ENCODE measurements at regions not wholly inside any gene's neighbourhood (a gene's known extent, or its start where the extent isn't known, plus 50 kb on each side); places are given as distances from the start of the nearest gene placed in this dataset.

DNA sequence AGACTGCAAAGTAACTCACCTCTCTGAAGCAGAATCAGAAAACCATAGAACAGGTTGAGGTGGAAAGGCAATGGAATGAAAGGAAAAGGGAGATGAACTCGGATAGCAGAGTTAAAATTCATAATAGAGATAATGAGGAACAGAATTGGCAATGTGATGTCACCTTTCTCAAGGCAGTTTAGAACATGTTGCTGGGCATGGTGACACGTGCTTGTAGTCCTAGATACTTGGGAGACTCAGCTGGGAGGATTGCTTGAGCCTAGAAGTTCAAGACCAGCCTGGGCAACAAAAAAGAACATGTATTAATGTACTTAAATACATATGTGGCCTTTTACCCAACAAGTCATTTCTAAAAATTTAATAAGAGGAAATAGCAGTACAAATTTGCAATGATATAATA, 81.6 kb upstream of the MIER3 start:
- Histone ChIP-seq H3K27ac (no peak overlapping the region), H3K9me3 (no peaks in the 10 kb centered on the region), H3K36me3 (no peaks in the 10 kb centered on the region), H3K4me3 (no peak overlapping the region), H3K27me3 (no peaks in the 10 kb centered on the region), H3K4me1 (no peaks in the 10 kb centered on the region)
- TF ChIP-seq POLR2AphosphoS5 (IDR thresholded peaks at IDR 0.05; ENCODE audit: insufficient read depth in 1 of 2, low read depth in 1 of 2) (no peak), POLR2A (IDR thresholded peaks at IDR 0.05) (no peak)
- TF ChIP-seq, protein P1, sequence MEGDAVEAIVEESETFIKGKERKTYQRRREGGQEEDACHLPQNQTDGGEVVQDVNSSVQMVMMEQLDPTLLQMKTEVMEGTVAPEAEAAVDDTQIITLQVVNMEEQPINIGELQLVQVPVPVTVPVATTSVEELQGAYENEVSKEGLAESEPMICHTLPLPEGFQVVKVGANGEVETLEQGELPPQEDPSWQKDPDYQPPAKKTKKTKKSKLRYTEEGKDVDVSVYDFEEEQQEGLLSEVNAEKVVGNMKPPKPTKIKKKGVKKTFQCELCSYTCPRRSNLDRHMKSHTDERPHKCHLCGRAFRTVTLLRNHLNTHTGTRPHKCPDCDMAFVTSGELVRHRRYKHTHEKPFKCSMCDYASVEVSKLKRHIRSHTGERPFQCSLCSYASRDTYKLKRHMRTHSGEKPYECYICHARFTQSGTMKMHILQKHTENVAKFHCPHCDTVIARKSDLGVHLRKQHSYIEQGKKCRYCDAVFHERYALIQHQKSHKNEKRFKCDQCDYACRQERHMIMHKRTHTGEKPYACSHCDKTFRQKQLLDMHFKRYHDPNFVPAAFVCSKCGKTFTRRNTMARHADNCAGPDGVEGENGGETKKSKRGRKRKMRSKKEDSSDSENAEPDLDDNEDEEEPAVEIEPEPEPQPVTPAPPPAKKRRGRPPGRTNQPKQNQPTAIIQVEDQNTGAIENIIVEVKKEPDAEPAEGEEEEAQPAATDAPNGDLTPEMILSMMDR (IDR thresholded peaks at IDR 0.05) = no peak
- DNase-seq (ENCODE audit: extremely low spot score in 2 of 2) = no peak
- intact Hi-C loops (cut with DNase I) = no loop called here

DNA sequence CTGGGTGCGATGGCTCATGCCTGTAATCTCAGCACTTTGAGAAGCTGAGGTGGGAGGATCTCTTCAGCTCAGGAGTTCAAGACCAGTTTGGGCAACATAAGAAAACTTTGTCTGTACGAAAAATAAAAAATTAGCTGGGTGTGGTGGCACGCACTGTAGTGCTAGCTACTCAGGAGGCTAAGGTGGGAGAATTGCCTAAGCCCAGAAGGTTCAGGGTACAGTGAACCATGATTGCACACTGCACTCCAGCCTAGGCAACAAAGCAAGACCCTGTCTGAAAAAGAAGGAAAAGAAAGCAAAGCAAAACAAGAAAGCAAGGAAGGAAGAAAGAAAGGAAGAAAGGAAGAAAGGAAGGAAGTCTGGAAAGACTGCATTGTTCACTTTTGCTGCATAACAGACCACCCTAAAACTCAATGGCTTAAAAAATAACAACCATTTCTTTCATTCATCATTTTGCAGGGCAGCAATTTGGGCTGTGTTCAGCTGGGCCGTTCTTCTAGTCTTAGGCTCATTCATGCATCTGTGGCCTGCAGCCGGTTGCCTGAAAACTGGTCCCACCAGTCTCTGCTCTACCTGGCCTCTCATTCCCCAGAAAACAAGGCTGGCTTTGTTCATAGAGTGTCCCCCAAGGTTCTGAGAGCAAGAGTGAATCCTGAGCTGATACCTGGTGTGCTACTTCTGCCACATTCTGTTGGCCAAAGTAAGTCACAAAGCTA, 82.4 kb upstream of the MIER3 start:
- no peak for DNase-seq (ENCODE audit: extremely low spot score in 2 of 2)
- H3K27me3 ChIP-seq = no peaks in the 10 kb centered on the region
- intact Hi-C loops (cut with DNase I) = no loop called here
- H3K4me1 ChIP-seq = no peaks in the 10 kb centered on the region
- H3K9me3 ChIP-seq = no peaks in the 10 kb centered on the region
- H3K27ac ChIP-seq = no peak overlapping the region
- no peak overlapping the region for H3K4me3 ChIP-seq
- TF ChIP-seq, protein P1 (IDR thresholded peaks at IDR 0.05) = no peak
- TF ChIP-seq POLR2AphosphoS5 (IDR thresholded peaks at IDR 0.05; ENCODE audit: insufficient read depth in 1 of 2, low read depth in 1 of 2) (no peak), POLR2A (IDR thresholded peaks at IDR 0.05) (no peak)
- H3K36me3 ChIP-seq = no peaks in the 10 kb centered on the region

DNA sequence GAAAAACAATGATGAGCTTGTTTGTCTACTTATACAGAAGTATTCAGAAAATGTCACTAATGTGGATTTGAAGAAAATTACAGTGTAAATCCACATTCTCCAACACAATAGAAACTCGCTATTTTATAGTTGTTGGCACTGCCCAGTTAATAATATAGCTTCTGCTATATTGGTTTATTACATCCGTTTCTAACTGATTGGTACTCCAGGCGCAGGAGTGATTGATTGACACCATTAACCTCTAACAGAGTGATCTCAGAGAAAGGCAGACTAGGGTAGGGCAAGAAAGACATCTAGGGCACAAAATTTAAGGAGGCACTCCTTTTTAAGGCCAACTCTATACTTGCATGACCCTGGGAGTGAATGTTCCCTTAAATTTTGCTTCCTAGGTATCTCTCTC, 84.0 kb upstream of the MIER3 start:
- Histone ChIP-seq H3K4me3 (no peak overlapping the region), H3K4me1 (no peaks in the 10 kb centered on the region), H3K9me3 (no peaks in the 10 kb centered on the region), H3K36me3 (no peaks in the 10 kb centered on the region), H3K27me3 (no peaks in the 10 kb centered on the region), H3K27ac (no peak overlapping the region)
- intact Hi-C loops (cut with DNase I) = no loop called here
- TF ChIP-seq POLR2AphosphoS5 (IDR thresholded peaks at IDR 0.05; ENCODE audit: insufficient read depth in 1 of 2, low read depth in 1 of 2) (no peak), POLR2A (IDR thresholded peaks at IDR 0.05) (no peak)
- TF ChIP-seq, protein P1 (IDR thresholded peaks at IDR 0.05) = no peak
- DNase-seq (ENCODE audit: extremely low spot score in 2 of 2) = no peak

DNA sequence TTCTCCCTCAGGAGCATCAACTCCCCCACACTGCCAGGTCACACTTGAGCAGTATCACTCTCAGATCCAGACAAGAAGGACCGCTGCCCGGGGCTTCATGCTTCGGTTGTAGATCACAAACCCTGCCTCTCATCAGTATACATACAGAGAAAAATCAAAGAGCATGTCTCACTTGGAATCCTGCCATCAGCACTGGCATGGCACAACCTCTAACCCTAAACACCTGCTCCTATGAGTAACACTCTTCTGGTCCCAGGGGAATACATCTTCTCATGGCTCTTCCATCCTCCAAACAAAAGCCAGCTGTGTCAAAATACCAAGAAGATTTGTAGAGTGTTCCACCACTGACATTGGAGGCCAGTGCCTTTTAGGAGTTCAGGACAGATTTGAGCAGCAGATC, 84.8 kb upstream of the MIER3 start:
- TF ChIP-seq POLR2A (IDR thresholded peaks at IDR 0.05) = no peak
- TF ChIP-seq, protein P1 (IDR thresholded peaks at IDR 0.05) = no peak
- TF ChIP-seq POLR2AphosphoS5 (IDR thresholded peaks at IDR 0.05; ENCODE audit: insufficient read depth in 1 of 2, low read depth in 1 of 2) = no peak
- intact Hi-C loops (cut with DNase I) = no loop called here
- Histone ChIP-seq H3K27me3 (no peaks in the 10 kb centered on the region), H3K4me3 (no peak overlapping the region), H3K9me3 (no peaks in the 10 kb centered on the region), H3K36me3 (no peaks in the 10 kb centered on the region), H3K27ac (no peak overlapping the region), H3K4me1 (no peaks in the 10 kb centered on the region)
- DNase-seq (ENCODE audit: extremely low spot score in 2 of 2) = no peak

DNA sequence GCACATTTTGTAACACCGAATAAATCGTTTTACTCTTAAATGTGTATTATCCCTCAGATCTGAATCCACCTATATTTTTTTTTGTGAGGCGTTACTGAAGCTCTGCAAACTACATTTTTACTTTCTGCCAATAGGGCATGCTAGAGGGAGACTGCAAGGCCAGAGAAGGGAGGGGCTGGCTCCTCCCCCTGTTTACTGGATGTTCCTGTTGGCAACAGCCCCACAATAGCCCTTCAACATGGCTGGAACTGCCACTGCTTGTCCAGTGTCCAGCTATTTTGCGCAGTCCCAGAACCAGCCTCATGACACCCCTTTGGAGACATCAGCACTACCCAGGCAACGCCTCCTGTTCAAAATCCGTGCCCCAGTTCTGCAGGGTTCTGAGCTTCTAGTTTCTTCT, 85.4 kb upstream of the MIER3 start:
- Histone ChIP-seq H3K9me3 (no peaks in the 10 kb centered on the region), H3K4me3 (no peak overlapping the region), H3K4me1 (no peaks in the 10 kb centered on the region), H3K27ac (no peak overlapping the region), H3K27me3 (no peaks in the 10 kb centered on the region), H3K36me3 (no peaks in the 10 kb centered on the region)
- TF ChIP-seq POLR2AphosphoS5 (IDR thresholded peaks at IDR 0.05; ENCODE audit: insufficient read depth in 1 of 2, low read depth in 1 of 2) = no peak
- TF ChIP-seq, protein P1 (IDR thresholded peaks at IDR 0.05) = no peak
- intact Hi-C loops (cut with DNase I) = no loop called here
- DNase-seq (ENCODE audit: extremely low spot score in 2 of 2) = no peak
